SK-N-SH (cell line): ENCODE measurements at regions not wholly inside any gene's neighbourhood (a gene's known extent, or its start where the extent isn't known, plus 50 kb on each side); places are given as distances from the start of the nearest gene placed in this dataset.

Source experiments
- CTCF ChIA-PET: fragments of 300-600, 350-600 bp; formaldehyde crosslinking; extraction: SDS; loops from one replicate; lab custom pipeline; 2021; lab: Yijun Ruan, JAX
- POLR2A ChIA-PET: fragments of 350-600 bp; sonication (Branson Sonifier 250); formaldehyde crosslinking; extraction: SDS; loops from one replicate; lab custom pipeline; 2020; ENCODE audit warnings: antibody characterized with exemption, inconsistent platforms; lab: Yijun Ruan, JAX
- DNase-seq: peaks from one replicate; pipeline ENCODE4 v3.0.0; 2012
- H2AFZ ChIP-seq: fragments of 200-600 bp; sonication (generic); 2 replicates; pipeline ENCODE4 v1.8.1; 2016; ENCODE audit warnings: antibody characterized with exemption, mild to moderate bottlenecking, low read depth
- H3F3A ChIP-seq: fragments of 200-600 bp; sonication (generic); replicated peaks from 2 replicates; pipeline ENCODE3; 2016; ENCODE audit warnings: antibody characterized with exemption, mild to moderate bottlenecking; ENCODE audit not compliant: insufficient read depth
- H3K27ac ChIP-seq, 2 experiments: fragments of 200-500 bp in 1 of 2; fragments of 200-600 bp in 1 of 2; sonication (Bioruptor generic) in 1 of 2; sonication (generic), shearing (Covaris generic) in 1 of 2; 2 replicates each; pipeline versions ENCODE4 v1.5.1 to v1.6.1; 2014 to 2016; ENCODE audit warnings: low read depth in 2 of 2, inconsistent platforms in 1 of 2, low read length in 1 of 2, mild to moderate bottlenecking in 1 of 2, mixed read lengths in 1 of 2
- H3K27me3 ChIP-seq: fragments of 200-600 bp; sonication (generic), shearing (Covaris generic); 2 replicates; pipeline ENCODE4 v1.6.1; 2016; ENCODE audit warnings: mixed run types; ENCODE audit not compliant: insufficient read depth
- H3K36me3 ChIP-seq, 2 experiments: fragments of 200-500 bp in 1 of 2; fragments of 200-600 bp in 1 of 2; sonication (Bioruptor generic) in 1 of 2; sonication (generic) in 1 of 2; replicated peaks in 1 of 2; 2 replicates each; pipeline versions ENCODE3 to v1.5.1; 2014 to 2016; ENCODE audit warnings: low read length in 1 of 2, mild to moderate bottlenecking in 1 of 2; ENCODE audit not compliant: insufficient read depth in 2 of 2, control insufficient read depth in 1 of 2
- H3K4me1 ChIP-seq, 2 experiments: fragments of 200-500 bp in 1 of 2; fragments of 200-600 bp in 1 of 2; sonication (Bioruptor generic) in 1 of 2; sonication (generic), shearing (Covaris generic) in 1 of 2; 2 replicates each; pipeline versions ENCODE4 v1.5.1 to v1.6.1; 2014 to 2016; ENCODE audit warnings: low read depth in 1 of 2, low read length in 1 of 2, mixed run types in 1 of 2; ENCODE audit not compliant: insufficient read depth in 2 of 2, control insufficient read depth in 1 of 2
- H3K4me2 ChIP-seq: fragments of 200-600 bp; sonication (generic), shearing (Covaris generic); 2 replicates; pipeline ENCODE4 v1.6.1; 2017; ENCODE audit warnings: mixed run types
- H3K4me3 ChIP-seq, 2 experiments: fragments of 200-500 bp in 1 of 2; fragments of 200-600 bp in 1 of 2; sonication (Bioruptor generic) in 1 of 2; sonication (generic), shearing (Covaris generic) in 1 of 2; 2 replicates each; pipeline versions ENCODE4 v1.5.1 to v1.8.1; 2014 to 2016; ENCODE audit warnings: low read depth in 2 of 2, inconsistent platforms in 1 of 2, low read length in 1 of 2, mild to moderate bottlenecking in 1 of 2, mixed read lengths in 1 of 2, moderate library complexity in 1 of 2
- H3K79me2 ChIP-seq: fragments of 200-600 bp; sonication (generic); 2 replicates; pipeline ENCODE4 v1.8.1; 2017; ENCODE audit warnings: mild to moderate bottlenecking; ENCODE audit not compliant: insufficient read depth
- H3K9ac ChIP-seq: fragments of 200-600 bp; sonication (generic); 2 replicates; pipeline ENCODE4 v1.6.1; 2017; ENCODE audit warnings: mixed run types
- H3K9me2 ChIP-seq: fragments of 200-600 bp; sonication (generic); 2 replicates; pipeline ENCODE4 v1.6.1; 2017; ENCODE audit warnings: mixed run types
- H3K9me3 ChIP-seq: fragments of 200-600 bp; sonication (generic); 2 replicates; pipeline ENCODE4 v1.6.1; 2017; ENCODE audit warnings: mixed run types, mild to moderate bottlenecking, moderate library complexity
- H4K20me1 ChIP-seq: fragments of 200-600 bp; sonication (generic); 2 replicates; pipeline ENCODE4 v1.6.1; 2017; ENCODE audit warnings: mild to moderate bottlenecking, mixed run types; ENCODE audit not compliant: insufficient read depth
- CHD2 ChIP-seq: fragments of 150-350 bp; IDR thresholded peaks from 2 replicates; pipeline ENCODE4 v1.6.1; 2018; ENCODE audit warnings: low read length; ENCODE audit not compliant: partially characterized antibody
- CTCF ChIP-seq: fragments of 200-600 bp; sonication (generic); IDR thresholded peaks from 2 replicates; pipeline ENCODE4 v1.6.1; 2017; ENCODE audit warnings: antibody characterized with exemption, mild to moderate bottlenecking, moderate library complexity
- ELF1 ChIP-seq: IDR thresholded peaks from 2 replicates; pipeline ENCODE4 v1.4.0; 2012
- EP300 ChIP-seq, 2 experiments: IDR thresholded peaks; 2 replicates each; pipeline versions ENCODE4 v1.4.0 to v1.6.1; 2012; ENCODE audit warnings: borderline replicate concordance in 1 of 2, low read depth in 1 of 2, low read length in 1 of 2
- EZH2phosphoT487 ChIP-seq: fragments of 200-600 bp; sonication (generic); IDR thresholded peaks from 2 replicates; pipeline ENCODE4 v1.6.1; 2017; ENCODE audit warnings: low read depth, mixed run types, mild to moderate bottlenecking, antibody characterized with exemption, moderate library complexity, borderline replicate concordance
- FOSL2 ChIP-seq: IDR thresholded peaks from 2 replicates; pipeline ENCODE4 v1.4.0; 2012; ENCODE audit warnings: low read depth, mild to moderate bottlenecking, moderate library complexity, borderline replicate concordance
- FOXJ3 ChIP-seq: sonication (generic); formaldehyde crosslinking; IDR thresholded peaks from 2 replicates; pipeline ENCODE4 v1.5.1; 2020; ENCODE audit warnings: mild to moderate bottlenecking, missing genetic modification reagents
- FOXM1 ChIP-seq: IDR thresholded peaks from 2 replicates; pipeline ENCODE4 v1.4.0; 2012; ENCODE audit warnings: low read depth, mild to moderate bottlenecking
- GATA2 ChIP-seq: sonication (generic); formaldehyde crosslinking; IDR thresholded peaks from 2 replicates; pipeline ENCODE4 v1.5.0; 2020; ENCODE audit warnings: mild to moderate bottlenecking, missing genetic modification reagents
- JUND ChIP-seq: IDR thresholded peaks from 2 replicates; pipeline ENCODE4 v1.4.0; 2012
- NFIC ChIP-seq: IDR thresholded peaks from 2 replicates; pipeline ENCODE4 v1.4.0; 2012; ENCODE audit warnings: borderline replicate concordance
- NRF1 ChIP-seq: IDR thresholded peaks from 2 replicates; pipeline ENCODE4 v1.6.1; 2012; ENCODE audit warnings: low read depth, mild to moderate bottlenecking, low read length
- RCOR1 ChIP-seq: fragments of 150-350 bp; IDR thresholded peaks from 2 replicates; pipeline ENCODE4 v1.6.1; 2017; ENCODE audit warnings: antibody characterized with exemption, low read length
- SMC3 ChIP-seq: IDR thresholded peaks from 2 replicates; pipeline ENCODE4 v1.6.1; 2012; ENCODE audit warnings: low read depth, low read length, improper control_type of control experiment
- TAF1 ChIP-seq: IDR thresholded peaks from 2 replicates; pipeline ENCODE4 v1.6.1; 2012; ENCODE audit warnings: low read depth, mild to moderate bottlenecking, low read length, moderate library complexity, borderline replicate concordance
- TCF12 ChIP-seq: IDR thresholded peaks from 2 replicates; pipeline ENCODE4 v1.4.0; 2012
- TEAD4 ChIP-seq: IDR thresholded peaks from 2 replicates; pipeline ENCODE4 v1.4.0; 2012; ENCODE audit warnings: mild to moderate bottlenecking, borderline replicate concordance; ENCODE audit not compliant: insufficient read depth
- WGBS: methylation state at CpG from one replicate; pipeline ENCODE4 v1.1.6; 2017; ENCODE audit warnings: low lambda C conversion rate; 5-methylcytosine and 5-hydroxymethylcytosine counted together
- TF ChIP-seq, protein P1 (sequence below): IDR thresholded peaks from 2 replicates; pipeline ENCODE4 v1.6.1; 2012; ENCODE audit warnings: mild to moderate bottlenecking, low read depth, low read length, moderate library complexity
- TF ChIP-seq, protein P2 (sequence below): fragments of 150-350 bp; IDR thresholded peaks from 2 replicates; pipeline ENCODE4 v1.6.1; 2016; ENCODE audit warnings: mild to moderate bottlenecking, low read depth, low read length
- TF ChIP-seq, protein P3 (sequence below): IDR thresholded peaks from 2 replicates; pipeline ENCODE4 v1.4.0; 2012; ENCODE audit warnings: low read depth, borderline replicate concordance

GRCh38 chr7:109659261-109659660 lies 1089.6 kb downstream of the DNAJB9 start:
- TF ChIP-seq SMC3 (no peak), EZH2phosphoT487 (no peak), NRF1 (no peak), FOXJ3 (CRISPR knock-in tag) (no peak)
- Histone ChIP-seq H3K27me3 (no peaks in the 10 kb centered on the region), H3K27ac (no peak overlapping the region), H3K4me2 (no peak overlapping the region), H3F3A (no peaks in the 10 kb centered on the region), H3K4me3 (no peak overlapping the region), H3K9ac (no peak overlapping the region), H3K36me3 (no peaks in the 10 kb centered on the region), H2AFZ (no peak overlapping the region), H4K20me1 (no peaks in the 10 kb centered on the region), H3K4me1 (peaks cover 0 to 3% of the 10 kb centered on the region in 2 experiments; a peak in 1 of 4 replicates), H3K9me2 (0 out of 2 replicates have a peak, but pooled peaks cover 3% of the 10 kb centered on the region), H3K79me2 (no peaks in the 10 kb centered on the region), H3K9me3 (peaks cover 11% of the 10 kb centered on the region; the same call in 1 of the 2 replicates)
- 11% methylated on average over 2 of the region's 2 CpGs for WGBS
- POLR2A ChIA-PET = no interaction called here
- DNase-seq = no peak
- CTCF ChIA-PET = no interaction called here

DNA sequence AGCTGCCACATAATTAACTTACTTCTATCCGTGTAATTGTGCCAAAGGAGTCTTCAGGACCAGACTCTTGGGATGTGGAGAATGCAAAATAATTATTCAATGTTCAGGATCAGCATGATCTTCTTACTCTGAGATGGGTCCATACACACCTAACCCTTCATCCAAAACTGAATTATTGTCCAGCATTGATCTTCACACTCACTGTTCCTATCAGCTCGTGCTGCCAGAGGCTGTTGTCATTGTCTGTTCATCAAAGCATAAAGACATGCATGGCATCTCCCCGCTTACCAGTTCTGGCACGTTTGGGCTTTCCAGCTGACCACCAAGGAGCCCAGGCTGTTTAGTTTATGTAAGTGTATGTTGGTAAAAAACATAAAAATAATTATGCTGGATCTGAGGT lies 1090.7 kb downstream of the DNAJB9 start:
- CTCF ChIA-PET = no interaction called here
- Histone ChIP-seq H3K36me3 (no peaks in the 10 kb centered on the region), H3F3A (no peaks in the 10 kb centered on the region), H3K4me1 (peaks cover 0 to 3% of the 10 kb centered on the region in 2 experiments; a peak in 1 of 4 replicates), H4K20me1 (no peaks in the 10 kb centered on the region), H3K27ac (no peak overlapping the region), H3K79me2 (no peaks in the 10 kb centered on the region), H3K4me3 (no peak overlapping the region), H3K9me3 (peaks cover 5% of the 10 kb centered on the region; the same call in 1 of the 2 replicates), H3K4me2 (no peak overlapping the region), H3K9me2 (no peaks in the 10 kb centered on the region), H2AFZ (no peak overlapping the region), H3K9ac (no peak overlapping the region), H3K27me3 (no peaks in the 10 kb centered on the region)
- 26% methylated on average over 4 of the region's 4 CpGs for WGBS
- TF ChIP-seq NFIC = no peak
- TF ChIP-seq JUND = no peak
- no peak for TF ChIP-seq FOXJ3 (CRISPR knock-in tag)
- no peak for TF ChIP-seq ELF1
- TF ChIP-seq, protein P1, sequence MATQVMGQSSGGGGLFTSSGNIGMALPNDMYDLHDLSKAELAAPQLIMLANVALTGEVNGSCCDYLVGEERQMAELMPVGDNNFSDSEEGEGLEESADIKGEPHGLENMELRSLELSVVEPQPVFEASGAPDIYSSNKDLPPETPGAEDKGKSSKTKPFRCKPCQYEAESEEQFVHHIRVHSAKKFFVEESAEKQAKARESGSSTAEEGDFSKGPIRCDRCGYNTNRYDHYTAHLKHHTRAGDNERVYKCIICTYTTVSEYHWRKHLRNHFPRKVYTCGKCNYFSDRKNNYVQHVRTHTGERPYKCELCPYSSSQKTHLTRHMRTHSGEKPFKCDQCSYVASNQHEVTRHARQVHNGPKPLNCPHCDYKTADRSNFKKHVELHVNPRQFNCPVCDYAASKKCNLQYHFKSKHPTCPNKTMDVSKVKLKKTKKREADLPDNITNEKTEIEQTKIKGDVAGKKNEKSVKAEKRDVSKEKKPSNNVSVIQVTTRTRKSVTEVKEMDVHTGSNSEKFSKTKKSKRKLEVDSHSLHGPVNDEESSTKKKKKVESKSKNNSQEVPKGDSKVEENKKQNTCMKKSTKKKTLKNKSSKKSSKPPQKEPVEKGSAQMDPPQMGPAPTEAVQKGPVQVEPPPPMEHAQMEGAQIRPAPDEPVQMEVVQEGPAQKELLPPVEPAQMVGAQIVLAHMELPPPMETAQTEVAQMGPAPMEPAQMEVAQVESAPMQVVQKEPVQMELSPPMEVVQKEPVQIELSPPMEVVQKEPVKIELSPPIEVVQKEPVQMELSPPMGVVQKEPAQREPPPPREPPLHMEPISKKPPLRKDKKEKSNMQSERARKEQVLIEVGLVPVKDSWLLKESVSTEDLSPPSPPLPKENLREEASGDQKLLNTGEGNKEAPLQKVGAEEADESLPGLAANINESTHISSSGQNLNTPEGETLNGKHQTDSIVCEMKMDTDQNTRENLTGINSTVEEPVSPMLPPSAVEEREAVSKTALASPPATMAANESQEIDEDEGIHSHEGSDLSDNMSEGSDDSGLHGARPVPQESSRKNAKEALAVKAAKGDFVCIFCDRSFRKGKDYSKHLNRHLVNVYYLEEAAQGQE = no peak
- TF ChIP-seq FOXM1 = no peak
- TF ChIP-seq TCF12 = no peak
- no peak for TF ChIP-seq FOSL2
- no peak for TF ChIP-seq NRF1
- no peak for TF ChIP-seq EP300 (IDR thresholded peaks at IDR 0.05; ENCODE audit: borderline replicate concordance in 1 of 2, low read depth in 1 of 2, low read length in 1 of 2)
- TF ChIP-seq RCOR1 = no peak
- no peak for TF ChIP-seq CHD2
- no peak for TF ChIP-seq TEAD4
- TF ChIP-seq, protein P2, sequence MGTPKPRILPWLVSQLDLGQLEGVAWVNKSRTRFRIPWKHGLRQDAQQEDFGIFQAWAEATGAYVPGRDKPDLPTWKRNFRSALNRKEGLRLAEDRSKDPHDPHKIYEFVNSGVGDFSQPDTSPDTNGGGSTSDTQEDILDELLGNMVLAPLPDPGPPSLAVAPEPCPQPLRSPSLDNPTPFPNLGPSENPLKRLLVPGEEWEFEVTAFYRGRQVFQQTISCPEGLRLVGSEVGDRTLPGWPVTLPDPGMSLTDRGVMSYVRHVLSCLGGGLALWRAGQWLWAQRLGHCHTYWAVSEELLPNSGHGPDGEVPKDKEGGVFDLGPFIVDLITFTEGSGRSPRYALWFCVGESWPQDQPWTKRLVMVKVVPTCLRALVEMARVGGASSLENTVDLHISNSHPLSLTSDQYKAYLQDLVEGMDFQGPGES = no peak
- no peak for TF ChIP-seq GATA2 (CRISPR knock-in tag)
- no peak for TF ChIP-seq SMC3
- no peak for TF ChIP-seq TAF1
- no peak for TF ChIP-seq CTCF
- TF ChIP-seq, protein P3, sequence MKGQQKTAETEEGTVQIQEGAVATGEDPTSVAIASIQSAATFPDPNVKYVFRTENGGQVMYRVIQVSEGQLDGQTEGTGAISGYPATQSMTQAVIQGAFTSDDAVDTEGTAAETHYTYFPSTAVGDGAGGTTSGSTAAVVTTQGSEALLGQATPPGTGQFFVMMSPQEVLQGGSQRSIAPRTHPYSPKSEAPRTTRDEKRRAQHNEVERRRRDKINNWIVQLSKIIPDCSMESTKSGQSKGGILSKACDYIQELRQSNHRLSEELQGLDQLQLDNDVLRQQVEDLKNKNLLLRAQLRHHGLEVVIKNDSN = no peak
- POLR2A ChIA-PET = no interaction called here
- DNase-seq = no peak
